Tibial nerve (tissue), 4 donors: ENCODE measurements at regions not wholly inside any gene's neighbourhood (a gene's known extent, or its start where the extent isn't known, plus 50 kb on each side); places are given as distances from the start of the nearest gene placed in this dataset. TPM values are rescaled to one million over a fixed set of nuclear protein-coding genes. Genes with fewer than 3 reads are reported as not detected.

Experiments used
- DNase-seq, 2 donors: peaks; one replicate each; pipeline ENCODE4 v3.0.0-alpha.2; 2019; ENCODE audit warnings: low spot score in 2 of 2
- H3K27ac ChIP-seq, 4 donors: fragments of 200-600 bp; sonication (generic) in 3 of 4; one replicate each; pipeline ENCODE4 v1.5.1; 2017 to 2019; ENCODE audit warnings: mild to moderate bottlenecking in 1 of 4
- H3K27me3 ChIP-seq, 2 donors: fragments of 200-600 bp; sonication (generic) in 1 of 2; one replicate each; pipeline versions ENCODE4 v1.5.1 to v1.6.0; 2017 to 2019
- H3K36me3 ChIP-seq, 3 donors: fragments of 200-600 bp; sonication (generic); one replicate each; pipeline ENCODE4 v1.5.1; 2018 to 2019
- H3K4me1 ChIP-seq, 4 donors: fragments of 200-600 bp; sonication (generic) in 3 of 4; one replicate each; pipeline ENCODE4 v1.5.1; 2017 to 2019
- H3K4me3 ChIP-seq, 4 donors: fragments of 200-600 bp; sonication (generic) in 3 of 4; one replicate each; pipeline ENCODE4 v1.5.1; 2017 to 2019; ENCODE audit warnings: mild to moderate bottlenecking in 1 of 4, moderate library complexity in 1 of 4
- H3K9me3 ChIP-seq, 4 donors: fragments of 200-600 bp; sonication (generic) in 3 of 4; one replicate each; pipeline ENCODE4 v1.5.1; 2017 to 2019
- EP300 ChIP-seq, 2 donors: sonication (generic); formaldehyde crosslinking; IDR thresholded peaks; one replicate each; pipeline ENCODE4 v1.6.1; 2017; ENCODE audit warnings: antibody characterized with exemption in 2 of 2, mild to moderate bottlenecking in 1 of 2
- POLR2A ChIP-seq, 2 donors: fragments of 450-650 bp; IDR thresholded peaks; one replicate each; pipeline ENCODE4 v1.6.1; 2017; ENCODE audit warnings: antibody characterized with exemption in 2 of 2, mild to moderate bottlenecking in 2 of 2, moderate library complexity in 2 of 2
- WGBS, 2 donors: methylation state at CpG; one replicate each; pipeline ENCODE4 v1.1.5; 2018; 5-methylcytosine and 5-hydroxymethylcytosine counted together
- small RNA-seq: library from RNA; depleted of rRNA; stranded (forward); fragments of <200 nt; gene quantifications from one replicate; pipeline ENCODE3, GENCODE V24; 2016
- TF ChIP-seq, protein P1 (sequence below), 5 experiments: fragments of 200-600 bp in 3 of 5; fragments of 450-650 bp in 2 of 5; sonication (generic) in 3 of 5; IDR thresholded peaks; one replicate each; pipeline ENCODE4 v1.5.1; 2016 to 2019; ENCODE audit warnings: antibody characterized with exemption in 5 of 5, mild to moderate bottlenecking in 3 of 5, moderate library complexity in 2 of 5

DNA sequence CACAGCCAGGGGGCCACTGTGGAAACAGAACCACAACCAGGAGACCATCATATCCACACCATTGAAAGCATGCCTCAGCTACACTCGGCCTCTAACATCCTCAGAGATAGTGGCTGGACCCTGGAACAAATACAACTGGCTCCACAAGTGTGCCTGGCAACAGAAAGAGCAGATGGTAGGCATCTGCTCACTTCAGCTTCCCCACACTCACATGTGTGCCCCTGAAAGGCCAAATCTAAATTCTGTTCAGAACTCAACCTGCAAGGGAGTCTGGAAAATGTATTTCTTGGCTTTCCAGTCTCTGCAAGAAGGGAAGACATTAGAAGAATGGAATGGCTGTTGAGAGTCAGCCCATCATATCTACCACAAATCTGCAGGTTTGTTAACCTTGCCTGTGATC, 54.7 kb upstream of the CTNNB1 start:
- Histone ChIP-seq H3K4me3 (no peak overlapping the region), H3K36me3 (no peaks in the 10 kb centered on the region), H3K4me1 (peaks cover 0 to 16% (median 0%) of the 10 kb centered on the region in 4 donors), H3K27ac (no peak overlapping the region), H3K27me3 (no peaks in the 10 kb centered on the region), H3K9me3 (no peaks in the 10 kb centered on the region)
- WGBS, 2 donors, result 86 to 93% methylated on average over 1 of the region's 1 CpG
- no peak for TF ChIP-seq EP300 (IDR thresholded peaks at IDR 0.05)
- TF ChIP-seq POLR2A (IDR thresholded peaks at IDR 0.05), result no peak
- TF ChIP-seq, protein P1, sequence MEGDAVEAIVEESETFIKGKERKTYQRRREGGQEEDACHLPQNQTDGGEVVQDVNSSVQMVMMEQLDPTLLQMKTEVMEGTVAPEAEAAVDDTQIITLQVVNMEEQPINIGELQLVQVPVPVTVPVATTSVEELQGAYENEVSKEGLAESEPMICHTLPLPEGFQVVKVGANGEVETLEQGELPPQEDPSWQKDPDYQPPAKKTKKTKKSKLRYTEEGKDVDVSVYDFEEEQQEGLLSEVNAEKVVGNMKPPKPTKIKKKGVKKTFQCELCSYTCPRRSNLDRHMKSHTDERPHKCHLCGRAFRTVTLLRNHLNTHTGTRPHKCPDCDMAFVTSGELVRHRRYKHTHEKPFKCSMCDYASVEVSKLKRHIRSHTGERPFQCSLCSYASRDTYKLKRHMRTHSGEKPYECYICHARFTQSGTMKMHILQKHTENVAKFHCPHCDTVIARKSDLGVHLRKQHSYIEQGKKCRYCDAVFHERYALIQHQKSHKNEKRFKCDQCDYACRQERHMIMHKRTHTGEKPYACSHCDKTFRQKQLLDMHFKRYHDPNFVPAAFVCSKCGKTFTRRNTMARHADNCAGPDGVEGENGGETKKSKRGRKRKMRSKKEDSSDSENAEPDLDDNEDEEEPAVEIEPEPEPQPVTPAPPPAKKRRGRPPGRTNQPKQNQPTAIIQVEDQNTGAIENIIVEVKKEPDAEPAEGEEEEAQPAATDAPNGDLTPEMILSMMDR (IDR thresholded peaks at IDR 0.05), result no peak
- no peak for DNase-seq

DNA sequence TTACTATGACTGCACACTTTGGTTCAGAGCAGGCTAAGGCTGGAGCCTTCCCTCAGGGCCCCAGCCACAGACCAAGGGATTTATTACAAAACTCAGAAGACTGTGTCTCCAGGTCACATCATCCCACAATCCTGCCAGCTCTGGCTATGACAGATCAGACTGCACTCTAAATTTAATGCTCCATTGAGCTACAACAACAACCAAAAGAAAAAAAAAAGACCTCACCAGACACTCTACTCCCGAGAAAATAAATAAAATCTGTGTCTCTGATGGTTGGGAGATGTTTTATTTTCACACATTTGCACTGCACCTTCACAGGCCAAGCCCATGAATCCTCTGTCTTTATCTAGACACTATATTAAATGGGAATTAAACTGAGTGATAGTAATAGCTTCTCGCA, 50.8 kb upstream of the CTNNB1 start:
- H3K9me3 ChIP-seq, result no peaks in the 10 kb centered on the region
- no peak overlapping the region for H3K27ac ChIP-seq
- no peak overlapping the region for H3K4me3 ChIP-seq
- H3K36me3 ChIP-seq, result no peaks in the 10 kb centered on the region
- no peaks in the 10 kb centered on the region for H3K27me3 ChIP-seq
- TF ChIP-seq POLR2A (IDR thresholded peaks at IDR 0.05) (no peak), EP300 (IDR thresholded peaks at IDR 0.05) (no peak)
- TF ChIP-seq, protein P1 (IDR thresholded peaks at IDR 0.05), result no peak
- peaks cover 0 to 7% (median 0%) of the 10 kb centered on the region in 4 donors for H3K4me1 ChIP-seq
- 68 to 73% methylated on average over 2 of the region's 2 CpGs for WGBS, 2 donors
- DNase-seq, result no peak

DNA sequence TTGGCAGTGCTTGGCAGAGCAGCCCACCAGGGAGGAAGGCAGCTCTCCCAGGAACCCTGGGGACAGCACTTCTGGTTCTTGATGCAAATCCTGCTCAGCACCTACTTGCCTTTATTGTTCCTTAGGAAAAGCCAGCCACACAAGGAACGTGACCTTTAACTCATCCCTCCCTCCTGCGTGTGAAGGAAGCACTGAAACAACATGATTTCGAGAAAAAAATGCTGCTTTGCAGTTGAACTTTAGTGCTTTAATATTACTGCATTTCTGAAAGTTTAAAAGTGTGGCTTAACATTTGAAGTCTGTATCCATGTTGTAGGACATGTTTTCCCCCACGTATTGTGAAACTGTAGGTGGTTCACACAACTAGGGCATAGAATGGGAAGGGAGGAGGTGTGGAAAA, 50.4 kb upstream of the CTNNB1 start:
- Histone ChIP-seq H3K27ac (no peak overlapping the region), H3K9me3 (no peaks in the 10 kb centered on the region), H3K4me1 (peaks cover 0 to 3% (median 0%) of the 10 kb centered on the region in 4 donors), H3K27me3 (no peaks in the 10 kb centered on the region), H3K4me3 (no peak overlapping the region), H3K36me3 (no peaks in the 10 kb centered on the region)
- DNase-seq, result no peak
- WGBS, 2 donors, result 47 to 50% methylated on average over 4 of the region's 4 CpGs
- TF ChIP-seq POLR2A (IDR thresholded peaks at IDR 0.05) (no peak), EP300 (IDR thresholded peaks at IDR 0.05) (no peak)
- TF ChIP-seq, protein P1 (IDR thresholded peaks at IDR 0.05), result no peak

Small RNA genes in the stretch of these regions (small RNA-seq; reads per million reads assigned to genes)
- not detected for gene AC099560.2
- not detected for gene HMGN2P24
